PC-9 (cell line): ENCODE measurements at regions not wholly inside any gene's neighbourhood (a gene's known extent, or its start where the extent isn't known, plus 50 kb on each side); places are given as distances from the start of the nearest gene placed in this dataset.

Experiments used
- CTCF ChIP-seq: fragments of 200-600 bp; sonication (generic); conservative IDR thresholded peaks from 2 replicates; pipeline ENCODE4 v1.6.1; 2017; ENCODE audit warnings: mixed run types, antibody characterized with exemption, mild to moderate bottlenecking, moderate library complexity
- EZH2 ChIP-seq: fragments of 200-600 bp; sonication (generic); IDR thresholded peaks from 2 replicates; pipeline ENCODE4 v1.8.0; 2017; ENCODE audit warnings: antibody characterized with exemption, low read depth

GRCh38 chr5:30937070-30937469 is 256.4 kb upstream of the CDH6 start:
- TF ChIP-seq CTCF = no peak
- no peak for TF ChIP-seq EZH2
